ENCODE measurements at regions not wholly inside any gene's neighbourhood (a gene's known extent, or its start where the extent isn't known, plus 50 kb on each side); places are given as distances from the start of the nearest gene placed in this dataset.

GRCh38 chr1:112140743-112141142 lies 151.3 kb upstream of the KCND3 start:
- no peaks in the 10 kb centered on the region for H3K36me3 ChIP-seq (ENCODE audit: control insufficient read depth in 4 of 4, insufficient read depth in 4 of 4, low read length in 4 of 4)
- no peak overlapping the region for H3K9ac ChIP-seq (ENCODE audit: insufficient read depth in 1 of 2, low read length in 2 of 2)
- no peak for TF ChIP-seq CTCF (IDR thresholded peaks at IDR 0.05; ENCODE audit: control extremely low read depth, extremely low read depth)
- no peak overlapping the region for H3K27ac ChIP-seq (ENCODE audit: low read depth in 1 of 2, low read length in 1 of 2)
- H3K9me3 ChIP-seq (ENCODE audit: control insufficient read depth in 4 of 4, insufficient read depth in 3 of 4, low read length in 3 of 4), result peaks cover 0 to 11% (median 0%) of the 10 kb centered on the region in 4 donors
- H3K4me1 ChIP-seq (ENCODE audit: control insufficient read depth in 5 of 5, insufficient read depth in 5 of 5, low read length in 5 of 5), result peaks cover 0 to 13% (median 0%) of the 10 kb centered on the region in 5 donors
- H3K4me3 ChIP-seq, result no peak overlapping the region
- H3K27me3 ChIP-seq (ENCODE audit: control insufficient read depth in 3 of 3, insufficient read depth in 3 of 3, low read length in 2 of 3), result no peaks in the 10 kb centered on the region
- ATAC-seq (ENCODE audit: insufficient read depth, low FRiP score) (no peak), DNase-seq (no peak)
- WGBS, 2 donors, result 40 to 45% methylated on average over 2 of the region's 2 CpGs

GRCh38 chr1:112141301-112141700 lies 151.8 kb upstream of the KCND3 start:
- ATAC-seq (ENCODE audit: insufficient read depth, low FRiP score) (no peak), DNase-seq (no peak)
- Histone ChIP-seq H3K4me1 (ENCODE audit: control insufficient read depth in 5 of 5, insufficient read depth in 5 of 5, low read length in 5 of 5) (peaks cover 0 to 13% (median 0%) of the 10 kb centered on the region in 5 donors), H3K4me3 (no peak overlapping the region), H3K36me3 (ENCODE audit: control insufficient read depth in 4 of 4, insufficient read depth in 4 of 4, low read length in 4 of 4) (no peaks in the 10 kb centered on the region), H3K9ac (ENCODE audit: insufficient read depth in 1 of 2, low read length in 2 of 2) (no peak overlapping the region), H3K9me3 (ENCODE audit: control insufficient read depth in 4 of 4, insufficient read depth in 3 of 4, low read length in 3 of 4) (peaks cover 0 to 11% (median 0%) of the 10 kb centered on the region in 4 donors), H3K27me3 (ENCODE audit: control insufficient read depth in 3 of 3, insufficient read depth in 3 of 3, low read length in 2 of 3) (no peaks in the 10 kb centered on the region), H3K27ac (ENCODE audit: low read depth in 1 of 2, low read length in 1 of 2) (no peak overlapping the region)
- TF ChIP-seq CTCF (IDR thresholded peaks at IDR 0.05; ENCODE audit: control extremely low read depth, extremely low read depth), result no peak
- 55 to 62% methylated on average over 5 of the region's 5 CpGs for WGBS, 2 donors

- Histone ChIP-seq H3K4me3 (no peak overlapping the region), H3K27ac (ENCODE audit: low read depth in 1 of 2, low read length in 1 of 2) (no peak overlapping the region), H3K27me3 (ENCODE audit: control insufficient read depth in 3 of 3, insufficient read depth in 3 of 3, low read length in 2 of 3) (no peaks in the 10 kb centered on the region), H3K9me3 (ENCODE audit: control insufficient read depth in 4 of 4, insufficient read depth in 3 of 4, low read length in 3 of 4) (peaks cover 0 to 11% (median 0%) of the 10 kb centered on the region in 4 donors), H3K9ac (ENCODE audit: insufficient read depth in 1 of 2, low read length in 2 of 2) (no peak overlapping the region), H3K4me1 (ENCODE audit: control insufficient read depth in 5 of 5, insufficient read depth in 5 of 5, low read length in 5 of 5) (peaks cover 0 to 13% (median 0%) of the 10 kb centered on the region in 5 donors), H3K36me3 (ENCODE audit: control insufficient read depth in 4 of 4, insufficient read depth in 4 of 4, low read length in 4 of 4) (no peaks in the 10 kb centered on the region)
- WGBS, 2 donors, result 59 to 64% methylated on average over 4 of the region's 4 CpGs
- DNase-seq (no peak), ATAC-seq (ENCODE audit: insufficient read depth, low FRiP score) (no peak)
- TF ChIP-seq CTCF (IDR thresholded peaks at IDR 0.05; ENCODE audit: control extremely low read depth, extremely low read depth), result no peak
These were observed 152.5 kb upstream of the KCND3 start for GRCh38 chr1:112141923-112142322.

GRCh38 chr1:112143871-112144441 lies 154.5 kb upstream of the KCND3 start:
- Histone ChIP-seq H3K9ac (ENCODE audit: insufficient read depth in 1 of 2, low read length in 2 of 2) (no peak overlapping the region), H3K9me3 (ENCODE audit: control insufficient read depth in 4 of 4, insufficient read depth in 3 of 4, low read length in 3 of 4) (peaks cover 0 to 11% (median 0%) of the 10 kb centered on the region in 4 donors), H3K36me3 (ENCODE audit: control insufficient read depth in 4 of 4, insufficient read depth in 4 of 4, low read length in 4 of 4) (no peaks in the 10 kb centered on the region), H3K4me3 (no peak overlapping the region), H3K4me1 (ENCODE audit: control insufficient read depth in 5 of 5, insufficient read depth in 5 of 5, low read length in 5 of 5) (peaks cover 0 to 13% (median 0%) of the 10 kb centered on the region in 5 donors), H3K27me3 (ENCODE audit: control insufficient read depth in 3 of 3, insufficient read depth in 3 of 3, low read length in 2 of 3) (no peaks in the 10 kb centered on the region), H3K27ac (ENCODE audit: low read depth in 1 of 2, low read length in 1 of 2) (no peak overlapping the region)
- ATAC-seq (ENCODE audit: insufficient read depth, low FRiP score) (no peak), DNase-seq (no peak)
- TF ChIP-seq CTCF (IDR thresholded peaks at IDR 0.05; ENCODE audit: control extremely low read depth, extremely low read depth), result no peak
- 68 to 74% methylated on average over 10 of the region's 10 CpGs for WGBS, 2 donors
